GF-D8 (cell line): ENCODE measurements at regions not wholly inside any gene's neighbourhood (a gene's known extent, or its start where the extent isn't known, plus 50 kb on each side); places are given as distances from the start of the nearest gene placed in this dataset.
"Not testable (repeated sequence)": the region's sequence is repeated elsewhere in the genome, so short reads cannot be mapped to it uniquely, and the experiment has no call there.

Experiments
- DNase-seq: peaks from one replicate; lab custom pipeline; 2025; lab: John Stamatoyannopoulos, UW

DNA sequence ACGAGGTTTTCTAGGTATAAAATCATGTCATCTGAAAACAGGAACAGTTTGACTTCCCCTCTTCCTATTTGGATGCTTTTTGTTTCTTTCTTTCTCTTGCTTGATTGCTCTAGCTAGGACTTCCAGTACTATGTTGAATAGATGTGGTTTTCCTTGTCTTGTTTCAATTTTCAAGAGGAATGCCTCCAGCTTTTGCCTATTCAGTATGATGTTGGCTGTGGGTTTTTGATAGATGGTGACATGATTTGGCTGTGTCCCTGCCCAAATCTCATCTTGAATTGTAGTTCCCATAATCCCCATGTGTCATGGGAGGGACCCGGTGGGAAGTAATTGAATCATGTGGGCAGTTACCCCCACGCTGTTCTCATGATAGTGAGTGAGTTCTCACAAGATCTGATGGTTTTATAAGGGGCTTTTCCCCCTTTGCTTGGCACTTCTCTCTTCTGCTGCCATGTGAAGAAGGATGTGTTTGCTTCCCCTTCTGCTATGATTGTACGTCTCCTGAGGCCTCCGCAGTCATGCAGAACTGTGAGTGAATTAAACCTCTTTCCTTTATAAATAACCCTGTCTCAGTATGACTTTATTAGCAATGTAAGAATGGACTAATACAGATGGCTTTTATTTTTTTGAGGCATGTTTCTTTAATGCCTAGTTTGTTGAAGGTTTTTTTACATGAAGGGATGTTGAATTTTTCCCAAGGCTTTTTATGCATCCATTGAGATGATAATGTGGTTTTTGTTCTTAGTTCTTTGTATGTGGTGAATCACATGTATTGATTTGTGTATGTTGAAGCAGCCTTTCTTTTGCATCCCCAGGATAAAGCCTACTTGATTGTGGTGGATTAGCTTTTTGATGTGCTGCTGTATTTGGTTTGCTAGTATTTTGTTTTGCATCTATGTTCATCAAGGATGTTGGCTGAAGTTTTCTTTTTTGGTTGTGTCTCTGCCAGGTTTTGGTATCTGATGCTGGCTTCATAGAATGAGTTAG is 239.1 kb downstream of the THBS2 start:
- DNase-seq: no peak

- DNase-seq: no peak
Measured at GRCh38 chr6:169009628-169010027, 244.0 kb downstream of the THBS2 start.

DNA sequence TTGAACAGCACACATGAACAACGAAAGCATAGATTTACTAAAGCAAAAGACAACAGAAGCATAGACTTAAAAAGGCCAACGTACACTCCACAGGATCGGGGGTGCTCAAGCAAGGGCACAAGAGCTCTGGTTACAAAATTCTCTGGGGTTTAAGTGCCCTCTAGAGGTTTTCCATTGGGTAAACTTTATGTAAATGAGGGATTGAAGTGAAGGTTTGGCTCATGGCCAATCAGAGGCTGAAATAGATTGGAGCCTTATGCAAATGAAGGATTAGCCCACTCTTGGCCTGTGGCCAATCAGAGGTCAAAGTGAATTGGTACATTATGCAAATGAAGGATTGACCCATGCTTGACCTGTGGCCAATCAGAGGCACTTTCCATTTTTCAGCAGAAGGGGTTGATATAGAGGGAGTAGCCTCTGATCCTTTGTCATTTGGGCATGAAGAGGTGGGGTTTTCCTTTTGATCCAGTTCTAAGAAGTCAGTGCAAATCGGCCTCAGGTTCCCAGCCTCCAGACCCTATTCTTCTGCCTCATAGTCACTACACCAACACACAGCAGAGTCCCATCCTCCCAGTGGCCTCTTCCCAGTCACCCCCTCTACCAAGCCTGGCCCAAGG is 244.9 kb downstream of the THBS2 start:
- DNase-seq: no peak

DNA sequence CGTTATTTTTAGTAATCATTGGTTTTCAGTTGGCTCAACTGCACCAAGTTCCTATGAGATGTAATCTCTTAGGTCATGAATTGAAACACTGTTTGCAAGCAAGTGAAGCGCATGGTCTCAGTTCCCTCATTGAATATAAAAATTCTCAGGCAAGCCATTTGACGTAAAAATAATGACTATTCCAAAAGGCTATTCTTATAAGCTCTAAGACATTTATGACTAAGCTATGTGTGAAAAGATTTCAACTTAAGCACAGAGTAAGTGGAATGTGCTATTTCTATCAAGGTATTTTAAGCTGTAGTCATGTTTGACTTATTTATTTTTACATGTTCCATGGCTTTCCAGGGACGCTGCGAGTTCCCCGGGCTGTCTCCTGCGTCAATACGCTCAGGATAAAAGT is 248.5 kb downstream of the THBS2 start:
- DNase-seq: no peak

DNA sequence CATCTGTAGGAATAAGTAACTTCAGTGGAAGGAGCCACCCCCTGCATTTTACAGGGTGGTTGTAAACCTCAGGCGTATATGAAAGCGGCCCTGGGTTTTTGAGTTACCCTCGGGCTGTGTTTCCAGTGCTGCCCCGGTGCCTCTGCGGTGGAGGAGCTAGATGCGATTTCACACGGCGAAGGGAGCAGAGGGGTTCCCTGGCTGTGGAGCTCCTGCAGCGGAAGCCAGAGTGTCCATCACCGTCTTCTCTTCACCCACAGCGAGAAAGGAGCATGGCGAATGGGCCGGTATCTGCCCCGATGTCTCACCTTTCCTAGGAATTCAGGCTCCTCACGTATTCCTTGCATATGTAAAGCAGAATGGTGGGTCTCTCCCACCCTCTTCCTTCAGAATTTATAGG is 253.6 kb downstream of the THBS2 start:
- DNase-seq: no peak

DNA sequence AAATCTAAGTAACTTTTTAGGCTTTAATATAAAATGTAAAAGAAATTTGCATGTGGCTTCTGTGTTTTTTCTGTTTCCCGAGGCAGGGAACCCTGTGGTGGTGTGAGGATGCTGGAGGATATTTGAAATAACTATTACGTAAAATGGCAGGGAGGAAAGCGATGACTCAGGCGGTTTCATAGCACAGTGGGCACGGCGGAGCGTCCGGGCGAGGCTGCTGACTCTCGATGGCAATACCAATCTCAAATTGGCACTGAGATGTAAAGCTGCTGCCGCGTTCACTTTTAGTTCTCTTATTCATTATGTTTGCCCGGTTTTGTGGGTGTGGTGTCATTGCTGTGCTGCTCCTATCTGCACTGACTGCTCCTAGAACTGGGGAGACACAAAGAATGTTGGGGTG is 254.3 kb downstream of the THBS2 start:
- DNase-seq: no peak

DNA sequence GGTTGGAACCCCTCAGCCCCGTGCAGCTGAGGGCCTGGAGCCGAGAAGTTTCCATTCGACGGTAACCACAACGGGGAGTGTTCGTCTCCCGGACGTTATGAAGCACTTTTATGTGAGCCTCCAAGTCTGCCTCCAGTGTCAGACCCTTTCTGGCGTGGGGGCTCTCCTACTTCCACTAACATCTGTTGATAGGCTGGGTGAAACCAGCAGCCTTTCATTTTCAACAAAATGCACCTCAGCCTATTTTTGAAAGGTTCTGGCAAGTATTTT is 257.4 kb downstream of the THBS2 start:
- DNase-seq: no peak

DNA sequence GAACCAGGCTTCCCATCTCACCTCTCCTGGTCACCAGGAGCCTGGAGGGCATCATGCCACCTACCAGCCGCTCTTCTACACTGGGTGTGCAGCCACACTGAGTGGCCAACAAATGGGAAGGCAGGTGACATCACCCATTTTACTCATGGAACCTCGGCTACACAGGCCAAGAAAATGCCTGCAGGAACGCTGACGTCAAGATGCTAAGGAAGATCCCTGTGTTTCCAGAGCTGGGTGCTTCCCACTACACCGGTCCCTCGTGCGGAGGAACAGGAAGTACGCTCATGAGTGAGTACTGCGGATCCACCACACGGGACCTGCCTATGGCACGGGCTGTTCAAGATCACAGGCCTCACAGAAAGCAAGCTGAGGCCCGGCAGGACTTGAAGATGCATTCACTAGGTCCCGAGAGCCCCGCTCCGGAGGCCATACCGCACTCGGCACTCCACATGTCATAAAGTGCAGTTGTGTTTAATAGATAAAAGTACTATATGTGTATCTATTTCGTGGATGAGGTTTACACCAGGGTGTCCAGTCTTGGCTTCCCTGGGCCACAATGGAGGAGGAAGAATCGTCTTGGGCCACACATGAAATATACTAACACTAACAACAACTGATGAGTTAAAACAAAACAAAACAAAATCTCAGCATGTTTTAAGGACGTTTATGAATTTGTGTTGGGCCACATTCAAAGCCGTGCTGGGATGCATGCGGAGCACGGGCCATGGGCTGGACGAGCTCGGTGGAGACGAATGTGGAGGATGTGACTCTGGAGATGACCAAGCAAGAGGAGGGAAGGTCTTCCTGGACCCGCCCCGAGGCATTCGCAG is 257.9 kb downstream of the THBS2 start:
- DNase-seq: no peak

- no peak for DNase-seq
Measured at GRCh38 chr6:168994956-168995355, 258.7 kb downstream of the THBS2 start.

DNA sequence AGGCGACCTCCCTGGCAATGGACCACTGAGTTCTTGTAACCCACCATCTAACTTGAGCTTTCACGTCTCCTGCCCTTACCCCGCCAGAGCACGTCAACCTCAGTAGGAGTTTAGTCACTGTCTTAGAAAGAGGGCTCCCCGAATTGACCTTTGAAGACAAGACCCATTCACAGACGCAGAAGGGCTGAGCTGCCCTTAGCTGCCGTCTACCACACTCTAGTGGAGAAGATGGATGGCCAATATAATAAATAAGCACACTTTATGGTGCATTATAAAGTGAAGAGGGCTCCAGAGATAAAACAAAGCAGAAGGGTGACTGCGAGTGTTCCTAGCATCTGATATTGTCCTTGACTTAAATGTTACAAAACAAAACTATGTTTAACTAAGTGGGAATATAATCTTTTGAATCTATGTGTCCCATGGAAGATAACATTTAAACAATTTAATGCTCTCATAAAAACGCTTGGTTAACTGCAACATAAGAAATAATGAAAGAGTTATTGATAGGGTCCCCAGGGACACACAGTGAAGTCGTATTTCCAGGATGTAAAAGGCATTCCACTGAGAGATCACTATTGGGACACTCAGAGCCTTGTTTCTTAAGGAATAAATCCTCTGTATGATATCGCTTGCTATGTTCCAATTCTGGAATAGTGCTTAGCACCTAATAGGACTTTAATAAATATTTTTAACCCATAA is 261.1 kb downstream of the THBS2 start:
- no peak for DNase-seq

- DNase-seq: not testable (repeated sequence)
Measured at GRCh38 chr6:168991695-168992094, 262.0 kb downstream of the THBS2 start.

DNA sequence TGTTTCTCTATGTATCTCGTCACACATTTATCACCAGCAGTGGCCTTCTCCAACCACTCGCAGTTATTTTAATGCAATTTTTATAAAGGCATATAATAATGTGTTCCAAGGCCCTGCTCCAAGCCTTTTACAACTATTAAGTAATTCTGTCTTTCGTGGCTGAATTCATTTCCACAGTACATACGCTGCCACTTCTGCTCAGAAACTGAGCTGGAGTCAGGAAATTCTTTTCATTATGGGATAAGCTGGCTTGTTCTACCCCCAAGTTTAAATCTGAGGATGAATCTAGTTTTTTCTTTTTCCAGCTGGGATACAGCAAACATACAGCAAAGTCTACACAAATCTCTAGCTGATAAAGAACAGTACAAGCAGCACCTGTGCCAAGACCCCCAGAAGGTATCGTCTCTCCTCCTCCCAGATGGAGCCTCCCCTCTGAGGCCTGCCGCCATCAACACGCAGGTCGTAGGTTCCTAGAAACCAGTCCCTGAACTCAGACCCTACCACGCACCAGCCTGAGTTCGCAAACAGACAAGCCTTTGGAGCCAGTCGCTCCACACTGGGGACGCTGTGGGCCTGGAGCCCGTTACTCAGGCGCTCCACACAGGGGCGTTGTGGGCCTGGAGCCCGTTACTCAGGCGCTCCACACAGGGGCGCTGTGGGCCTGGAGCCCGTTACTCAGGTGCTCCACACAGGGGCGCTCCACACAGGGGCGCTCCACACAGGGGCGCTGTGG is 263.5 kb downstream of the THBS2 start:
- no peak for DNase-seq

DNA sequence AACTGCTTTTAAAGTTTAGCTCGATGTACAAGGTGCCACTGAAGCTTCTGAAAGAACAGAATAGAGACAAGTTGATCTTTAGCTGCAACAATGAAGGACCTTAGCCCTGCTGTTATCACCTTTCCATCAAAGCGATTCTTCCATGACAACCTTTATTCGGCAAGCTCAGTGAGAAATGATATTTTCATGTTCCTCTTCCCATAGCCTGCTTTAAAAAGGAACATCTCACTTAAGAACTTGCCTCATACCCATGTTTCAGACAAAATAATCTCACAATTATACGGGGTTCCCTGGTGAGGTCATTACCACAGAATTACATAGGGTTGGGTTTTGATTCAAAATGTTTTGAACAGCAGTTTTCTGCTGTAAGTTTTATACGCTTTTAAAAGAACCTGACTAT is 264.2 kb downstream of the THBS2 start:
- DNase-seq: no peak

DNA sequence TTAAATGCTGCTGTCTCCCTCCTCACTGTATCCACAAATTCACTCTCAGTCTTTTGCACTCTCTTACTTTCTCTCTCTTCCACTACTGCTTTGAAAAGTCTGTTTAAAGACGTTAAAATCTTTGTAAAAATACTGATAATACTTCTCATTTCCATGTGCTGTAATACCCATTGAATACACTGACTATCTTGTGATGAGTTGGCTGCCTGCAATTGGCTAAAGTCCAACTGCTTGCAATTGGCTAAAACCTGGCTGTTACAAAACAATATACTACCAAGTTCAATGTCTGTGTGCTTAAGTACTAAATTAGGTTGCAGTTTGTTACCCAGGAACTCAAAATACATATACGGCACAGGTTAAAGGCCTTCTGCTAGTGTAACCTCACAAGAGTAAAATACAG is 264.8 kb downstream of the THBS2 start:
- DNase-seq: no peak

DNA sequence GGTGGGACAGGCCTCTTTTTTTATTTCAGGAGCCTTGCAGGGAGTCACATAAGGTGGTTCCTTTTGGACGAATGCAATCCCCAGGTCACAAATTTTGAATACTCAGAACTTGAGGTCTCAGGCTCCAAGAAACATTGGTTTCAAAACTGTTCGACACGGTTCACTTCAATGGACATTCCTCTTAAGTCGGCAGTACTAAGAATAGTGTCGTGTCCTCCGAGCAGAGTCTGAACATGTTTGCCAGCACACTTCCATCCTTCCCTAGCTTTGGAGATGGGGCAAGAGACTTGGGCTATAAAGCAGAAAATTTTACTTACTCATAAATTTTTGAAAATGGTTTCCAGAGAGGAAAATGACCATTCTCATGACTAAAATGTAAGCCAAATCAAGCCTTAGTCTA is 265.4 kb downstream of the THBS2 start:
- DNase-seq: no peak

DNA sequence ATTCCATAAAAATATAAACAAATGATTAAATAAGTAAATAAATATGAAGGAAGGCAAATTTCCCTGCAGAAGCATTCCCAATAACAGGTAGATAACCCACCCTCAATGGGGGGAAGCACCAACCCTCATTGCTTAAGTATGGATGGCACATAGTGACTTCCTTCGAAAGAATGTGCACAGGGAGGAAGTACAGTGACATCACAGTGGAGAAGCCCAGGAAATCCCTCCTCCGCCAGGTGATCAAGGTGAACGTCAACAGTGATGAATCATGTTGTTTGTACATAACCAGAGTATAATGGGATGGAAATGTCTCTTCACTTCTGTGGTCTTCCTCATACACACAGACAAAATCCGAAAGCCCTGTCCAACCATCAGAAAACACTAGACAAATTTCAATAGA is 267.9 kb downstream of the THBS2 start:
- no peak for DNase-seq

DNA sequence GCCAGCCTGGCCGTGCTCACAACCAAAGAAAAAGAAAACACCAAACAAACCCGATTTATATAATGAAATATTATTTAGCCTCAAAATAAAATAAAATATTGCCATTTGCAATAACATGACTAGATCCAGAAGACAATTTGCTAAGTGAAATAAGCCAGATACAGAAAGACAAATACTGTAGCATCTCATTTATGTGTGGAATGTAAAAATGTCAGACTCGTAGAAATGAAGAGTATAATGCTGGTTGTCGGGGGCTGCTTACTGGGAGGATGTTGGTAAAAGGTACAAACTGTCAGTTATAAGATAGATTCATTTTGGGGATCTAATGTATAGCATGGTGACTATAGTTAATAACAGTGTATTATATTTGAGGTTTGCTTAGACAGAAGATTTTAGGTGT is 269.7 kb downstream of the THBS2 start:
- no peak for DNase-seq

GRCh38 chr6:168981187-168981586 is 272.5 kb downstream of the THBS2 start:
- DNase-seq: no peak

- DNase-seq: no peak
Measured at GRCh38 chr6:168979254-168979653, 274.4 kb downstream of the THBS2 start.

- DNase-seq: no peak
Measured at GRCh38 chr6:168972128-168972527, 281.5 kb downstream of the THBS2 start.

DNA sequence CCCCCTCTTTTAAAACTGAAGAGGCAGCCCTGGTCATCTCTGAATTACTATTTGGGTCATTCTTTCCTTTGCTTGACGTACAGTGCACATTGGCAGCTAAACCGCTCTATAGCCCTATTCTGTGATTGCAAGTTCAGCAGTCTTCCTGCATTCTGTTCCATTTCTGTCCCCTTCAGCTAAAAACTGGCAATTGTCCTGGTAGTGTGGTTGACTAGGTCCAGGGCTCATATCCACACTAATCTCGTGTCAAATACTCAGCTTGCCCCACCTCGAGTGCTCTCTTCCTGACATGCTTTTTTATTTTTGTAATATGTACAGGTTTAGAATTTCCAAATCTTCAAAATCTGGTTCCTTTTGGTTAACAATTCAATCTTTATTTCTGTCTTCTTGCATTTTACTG is 282.1 kb downstream of the THBS2 start:
- DNase-seq: no peak

GRCh38 chr6:168968801-168969200 is 284.8 kb downstream of the THBS2 start:
- no peak for DNase-seq
